HFF-Myc (cell line): ENCODE measurements at regions not wholly inside any gene's neighbourhood (a gene's known extent, or its start where the extent isn't known, plus 50 kb on each side); places are given as distances from the start of the nearest gene placed in this dataset.

Source experiments
- DNase-seq: peaks from one replicate; pipeline ENCODE4 v3.0.0-alpha.2; 2011; ENCODE audit warnings: low read depth; ENCODE audit errors: extremely low read depth
- H3K4me3 ChIP-seq: replicated peaks from 2 replicates; pipeline ENCODE4 v1.5.1; 2011; ENCODE audit warnings: low read depth, mild to moderate bottlenecking, control low read depth, low read length
- CTCF ChIP-seq: IDR thresholded peaks from 2 replicates; pipeline ENCODE4 v1.5.1; 2012; ENCODE audit warnings: mild to moderate bottlenecking, low read depth, low read length, control low read depth; ENCODE audit errors: missing control alignments

- DNase-seq: no peak
- H3K4me3 ChIP-seq: no peak overlapping the region
- no peak for TF ChIP-seq CTCF
Observed at GRCh38 chr4:28388471-28388870, 1527.8 kb downstream of the STIM2 start.

GRCh38 chr4:28391877-28392276 is 1531.2 kb downstream of the STIM2 start:
- no peak for DNase-seq
- no peak overlapping the region for H3K4me3 ChIP-seq
- TF ChIP-seq CTCF: no peak

GRCh38 chr4:28402751-28403150 is 1542.1 kb downstream of the STIM2 start:
- H3K4me3 ChIP-seq: no peak overlapping the region
- DNase-seq: no peak
- TF ChIP-seq CTCF: no peak

GRCh38 chr4:28421221-28421620 is 1560.6 kb downstream of the STIM2 start:
- DNase-seq: no peak
- TF ChIP-seq CTCF: no peak

GRCh38 chr4:28426251-28426650 is 1565.6 kb downstream of the STIM2 start:
- no peak overlapping the region for H3K4me3 ChIP-seq
- TF ChIP-seq CTCF: no peak
- no peak for DNase-seq

More at GRCh38 chr4:28421221-28421620, 1560.6 kb downstream of the STIM2 start:
- no peak overlapping the region for H3K4me3 ChIP-seq

- TF ChIP-seq CTCF: no peak
- DNase-seq: no peak
- no peak overlapping the region for H3K4me3 ChIP-seq
Observed at GRCh38 chr4:28427306-28428085, 1566.9 kb downstream of the STIM2 start.
